ENCODE measurements at regions not wholly inside any gene's neighbourhood (a gene's known extent, or its start where the extent isn't known, plus 50 kb on each side); places are given as distances from the start of the nearest gene placed in this dataset.
"Not testable (repeated sequence)": the region's sequence is repeated elsewhere in the genome, so short reads cannot be mapped to it uniquely, and the experiment has no call there.

- DNase-seq (ENCODE audit: low spot score): no peak
These were observed 317.7 kb downstream of the LRRC70 start for GRCh38 chr5:62896121-62896893.

GRCh38 chr5:62886603-62887315 lies 308.1 kb downstream of the LRRC70 start:
- DNase-seq (ENCODE audit: low spot score): peak; percentile 84

GRCh38 chr5:62837330-62837729 lies 258.7 kb downstream of the LRRC70 start:
- DNase-seq (ENCODE audit: low spot score): not testable (repeated sequence)

GRCh38 chr5:62829604-62829986 lies 251.0 kb downstream of the LRRC70 start:
- DNase-seq (ENCODE audit: low spot score): no peak

GRCh38 chr5:62828742-62829603 lies 250.4 kb downstream of the LRRC70 start:
- no peak for DNase-seq (ENCODE audit: low spot score)

GRCh38 chr5:62825623-62826220 lies 247.1 kb downstream of the LRRC70 start:
- no peak for DNase-seq (ENCODE audit: low spot score)

- DNase-seq (ENCODE audit: low spot score): no peak
These were observed 246.3 kb downstream of the LRRC70 start for GRCh38 chr5:62824936-62825335.

GRCh38 chr5:62817043-62817442 lies 238.4 kb downstream of the LRRC70 start:
- not testable (repeated sequence) for DNase-seq (ENCODE audit: low spot score)

GRCh38 chr5:62814991-62815390 lies 236.4 kb downstream of the LRRC70 start:
- no peak for DNase-seq (ENCODE audit: low spot score)

GRCh38 chr5:62812621-62813255 lies 234.1 kb downstream of the LRRC70 start:
- DNase-seq (ENCODE audit: low spot score): no peak

GRCh38 chr5:62804819-62805218 lies 226.2 kb downstream of the LRRC70 start:
- not testable (repeated sequence) for DNase-seq (ENCODE audit: low spot score)

GRCh38 chr5:62795926-62796325 lies 217.3 kb downstream of the LRRC70 start:
- no peak for DNase-seq (ENCODE audit: low spot score)

GRCh38 chr5:62794456-62794855 lies 215.8 kb downstream of the LRRC70 start:
- DNase-seq (ENCODE audit: low spot score): no peak

GRCh38 chr5:62791059-62791458 lies 212.4 kb downstream of the LRRC70 start:
- peak; percentile 13 for DNase-seq (ENCODE audit: low spot score)

- DNase-seq (ENCODE audit: low spot score): no peak
These were observed 211.7 kb downstream of the LRRC70 start for GRCh38 chr5:62790348-62790747.

- no peak for DNase-seq (ENCODE audit: low spot score)
These were observed 207.5 kb downstream of the LRRC70 start for GRCh38 chr5:62786099-62786498.

- no peak for DNase-seq (ENCODE audit: low spot score)
These were observed 207.0 kb downstream of the LRRC70 start for GRCh38 chr5:62785588-62785987.

- no peak for DNase-seq (ENCODE audit: low spot score)
These were observed 204.9 kb downstream of the LRRC70 start for GRCh38 chr5:62783374-62784057.

- DNase-seq (ENCODE audit: low spot score): no peak
These were observed 202.3 kb downstream of the LRRC70 start for GRCh38 chr5:62780888-62781287.

GRCh38 chr5:62780230-62780629 lies 201.6 kb downstream of the LRRC70 start:
- no peak for DNase-seq (ENCODE audit: low spot score)

- peak; percentile 62 for DNase-seq (ENCODE audit: low spot score)
These were observed 200.4 kb downstream of the LRRC70 start for GRCh38 chr5:62779010-62779422.
